ENCODE measurements at regions not wholly inside any gene's neighbourhood (a gene's known extent, or its start where the extent isn't known, plus 50 kb on each side); places are given as distances from the start of the nearest gene placed in this dataset.

- in situ Hi-C loops (cut with HindIII; ENCODE audit: low pct_unique_long_range_greater_than_20kb, low sequenced_read_pairs) = no loop called here
Measured at GRCh38 chr2:57828221-57828620, 218.4 kb upstream of the VRK2 start.

GRCh38 chr2:57834666-57835065 is 211.9 kb upstream of the VRK2 start:
- Histone ChIP-seq H3K4me1 (ENCODE audit: control insufficient read depth, insufficient read depth, low read length) (no peaks in the 10 kb centered on the region), H3K4me3 (ENCODE audit: low read depth in 2 of 2, low read length in 2 of 2) (no peak overlapping the region), H3K36me3 (ENCODE audit: control insufficient read depth, insufficient read depth, low read length) (no peaks in the 10 kb centered on the region), H3K9me3 (ENCODE audit: control insufficient read depth, insufficient read depth, low read depth, low read length) (no peaks in the 10 kb centered on the region), H3K27ac (ENCODE audit: low read length) (no peak overlapping the region), H3K27me3 (ENCODE audit: control insufficient read depth, insufficient read depth, low read length) (no peaks in the 10 kb centered on the region)
- no TSS peak for BruUV-seq (replicated peaks)
- ChIA-PET POLR2A (no interaction called here), CTCF (no interaction called here)
- ATAC-seq = no peak
- DNase-seq (ENCODE audit: low read depth, low spot score) = no peak
- no peak for TF ChIP-seq TCF7L2 (IDR thresholded peaks at IDR 0.05; ENCODE audit: low read depth, low read length)
- no peak for TF ChIP-seq REST (IDR thresholded peaks at IDR 0.05; ENCODE audit: insufficient read depth in 1 of 2, low read depth in 2 of 2, low read length in 1 of 2)
- TF ChIP-seq POLR2AphosphoS5 (IDR thresholded peaks at IDR 0.05; ENCODE audit: low read depth, low read length) = no peak
- no peak for TF ChIP-seq CTCF (IDR thresholded peaks at IDR 0.05)
- no peak for TF ChIP-seq SIN3A (IDR thresholded peaks at IDR 0.05; ENCODE audit: borderline replicate concordance, insufficient read depth, low read depth, low read length)
- intact Hi-C loops (cut with micrococcal nuclease; ENCODE audit: unreplicated experiment) = no loop called here
- in situ Hi-C loops (cut with HindIII; ENCODE audit: low pct_unique_long_range_greater_than_20kb, low sequenced_read_pairs) = no loop called here

More at GRCh38 chr2:57828221-57828620, 218.4 kb upstream of the VRK2 start:
- no peak for ATAC-seq
- POLR2A ChIA-PET = no interaction called here
- DNase-seq (ENCODE audit: low read depth, low spot score) = no peak
- TF ChIP-seq TCF7L2 (IDR thresholded peaks at IDR 0.05; ENCODE audit: low read depth, low read length) (no peak), SIN3A (IDR thresholded peaks at IDR 0.05; ENCODE audit: borderline replicate concordance, insufficient read depth, low read depth, low read length) (no peak), POLR2AphosphoS5 (IDR thresholded peaks at IDR 0.05; ENCODE audit: low read depth, low read length) (no peak), CTCF (IDR thresholded peaks at IDR 0.05) (no peak), REST (IDR thresholded peaks at IDR 0.05; ENCODE audit: insufficient read depth in 1 of 2, low read depth in 2 of 2, low read length in 1 of 2) (no peak)
- intact Hi-C loops (cut with micrococcal nuclease; ENCODE audit: unreplicated experiment) = no loop called here
- Histone ChIP-seq H3K27ac (ENCODE audit: low read length) (no peak overlapping the region), H3K9me3 (ENCODE audit: control insufficient read depth, insufficient read depth, low read depth, low read length) (no peaks in the 10 kb centered on the region), H3K36me3 (ENCODE audit: control insufficient read depth, insufficient read depth, low read length) (no peaks in the 10 kb centered on the region), H3K4me3 (ENCODE audit: low read depth in 2 of 2, low read length in 2 of 2) (no peak overlapping the region), H3K4me1 (ENCODE audit: control insufficient read depth, insufficient read depth, low read length) (no peaks in the 10 kb centered on the region), H3K27me3 (ENCODE audit: control insufficient read depth, insufficient read depth, low read length) (no peaks in the 10 kb centered on the region)
- BruUV-seq (replicated peaks) = no TSS peak
- CTCF ChIA-PET = no interaction called here

Data from Panc1 (cell line).